Neuronal stem cell (in vitro differentiated cells): ENCODE measurements at regions not wholly inside any gene's neighbourhood (a gene's known extent, or its start where the extent isn't known, plus 50 kb on each side); places are given as distances from the start of the nearest gene placed in this dataset.

Experiments
- DNase-seq: peaks from one replicate; pipeline ENCODE4 v3.0.0-alpha.2; 2013; ENCODE audit warnings: low spot score
- H2AFZ ChIP-seq: one replicate; pipeline ENCODE4 v1.6.1; 2013; ENCODE audit warnings: mild to moderate bottlenecking, low read length, inconsistent platforms
- H2AK5ac ChIP-seq: 2 replicates; pipeline ENCODE4 v1.6.1; 2013; ENCODE audit warnings: low read depth, mild to moderate bottlenecking, inconsistent platforms, low read length, moderate library complexity, mixed read lengths
- H2BK120ac ChIP-seq: 2 replicates; pipeline ENCODE4 v1.6.1; 2013; ENCODE audit warnings: low read depth, mild to moderate bottlenecking, inconsistent platforms, low read length, moderate library complexity, mixed read lengths
- H2BK12ac ChIP-seq: one replicate; pipeline ENCODE4 v1.6.1; 2013; ENCODE audit warnings: low read length, inconsistent platforms
- H2BK15ac ChIP-seq: 2 replicates; pipeline ENCODE4 v1.6.1; 2013; ENCODE audit warnings: mild to moderate bottlenecking, low read length, inconsistent platforms, mixed read lengths
- H2BK5ac ChIP-seq: one replicate; pipeline ENCODE4 v1.6.1; 2013; ENCODE audit warnings: inconsistent platforms, mild to moderate bottlenecking, low read length, moderate library complexity
- H3K14ac ChIP-seq: one replicate; pipeline ENCODE4 v1.6.1; 2013; ENCODE audit warnings: low read length, inconsistent platforms
- H3K18ac ChIP-seq: 2 replicates; pipeline ENCODE4 v1.6.1; 2013; ENCODE audit warnings: low read length, inconsistent platforms
- H3K23ac ChIP-seq: 2 replicates; pipeline ENCODE4 v1.6.1; 2013; ENCODE audit warnings: low read depth, mild to moderate bottlenecking, mixed read lengths, low read length, inconsistent platforms; ENCODE audit not compliant: poor library complexity
- H3K27ac ChIP-seq: replicated peaks from 3 replicates; pipeline ENCODE4 v1.5.1; 2013; ENCODE audit warnings: low read length, inconsistent platforms
- H3K27me3 ChIP-seq, 3 experiments: 2 replicates each; pipeline ENCODE4 v1.6.1; 2013; ENCODE audit warnings: low read length in 3 of 3, mild to moderate bottlenecking in 2 of 3, inconsistent platforms in 1 of 3, low read depth in 1 of 3, mixed read lengths in 1 of 3, moderate library complexity in 1 of 3; ENCODE audit not compliant: control insufficient read depth in 3 of 3, insufficient read depth in 3 of 3
- H3K36me3 ChIP-seq, 2 donors: replicated peaks in 1 of 2; 2 replicates each; pipeline ENCODE4 v1.6.1; 2013; ENCODE audit warnings: low read length in 2 of 2; ENCODE audit not compliant: control insufficient read depth in 2 of 2, insufficient read depth in 2 of 2
- H3K4ac ChIP-seq: 2 replicates; pipeline ENCODE4 v1.6.1; 2013; ENCODE audit warnings: inconsistent platforms, mild to moderate bottlenecking, low read length, moderate library complexity
- H3K4me1 ChIP-seq, 2 donors: 1 replicate in 1 of 2; 2 replicates in 1 of 2; pipeline ENCODE4 v1.6.1; 2013; ENCODE audit warnings: low read length in 2 of 2, low read depth in 1 of 2; ENCODE audit not compliant: control insufficient read depth in 2 of 2, insufficient read depth in 1 of 2
- H3K4me2 ChIP-seq: one replicate; pipeline ENCODE4 v1.6.1; 2013; ENCODE audit warnings: mild to moderate bottlenecking, low read length, inconsistent platforms; ENCODE audit not compliant: insufficient read depth, poor library complexity, severe bottlenecking
- H3K4me3 ChIP-seq, 2 donors: 2 replicates each; pipeline ENCODE4 v1.5.1; 2013; ENCODE audit warnings: low read length in 2 of 2, mild to moderate bottlenecking in 2 of 2, inconsistent platforms in 1 of 2, moderate library complexity in 1 of 2
- H3K79me1 ChIP-seq: one replicate; pipeline ENCODE4 v1.6.1; 2013; ENCODE audit warnings: low read depth, mild to moderate bottlenecking, inconsistent platforms, low read length, moderate library complexity
- H3K9ac ChIP-seq: one replicate; pipeline ENCODE4 v1.6.1; 2013; ENCODE audit warnings: mild to moderate bottlenecking, low read depth, low read length, inconsistent platforms; ENCODE audit not compliant: poor library complexity
- H3K9me3 ChIP-seq, 2 donors: replicated peaks in 1 of 2; 2 replicates each; pipeline versions ENCODE3 to v1.6.1; 2013; ENCODE audit warnings: low read length in 2 of 2, mild to moderate bottlenecking in 2 of 2, inconsistent platforms in 1 of 2, low read depth in 1 of 2, mixed read lengths in 1 of 2, moderate library complexity in 1 of 2; ENCODE audit not compliant: control insufficient read depth in 2 of 2, insufficient read depth in 1 of 2
- H4K8ac ChIP-seq: one replicate; pipeline ENCODE4 v1.6.1; 2013; ENCODE audit warnings: low read depth, mild to moderate bottlenecking, inconsistent platforms, low read length, moderate library complexity
- H4K91ac ChIP-seq: one replicate; pipeline ENCODE4 v1.6.1; 2013; ENCODE audit warnings: low read length, low read depth, mild to moderate bottlenecking, inconsistent platforms; ENCODE audit not compliant: poor library complexity
- WGBS, 2 donors: extraction: QIAGEN DNeasy Blood & Tissue Kit; methylation state at CpG; one replicate each; pipeline ENCODE4 v1.1.7; 2013; ENCODE audit warnings: missing lambda C conversion rate in 2 of 2, mixed read lengths in 1 of 2; ENCODE audit not compliant: insufficient read length in 2 of 2, insufficient replicate concordance in 1 of 2; ENCODE audit errors: extremely low coverage in 2 of 2; 5-methylcytosine and 5-hydroxymethylcytosine counted together

DNA sequence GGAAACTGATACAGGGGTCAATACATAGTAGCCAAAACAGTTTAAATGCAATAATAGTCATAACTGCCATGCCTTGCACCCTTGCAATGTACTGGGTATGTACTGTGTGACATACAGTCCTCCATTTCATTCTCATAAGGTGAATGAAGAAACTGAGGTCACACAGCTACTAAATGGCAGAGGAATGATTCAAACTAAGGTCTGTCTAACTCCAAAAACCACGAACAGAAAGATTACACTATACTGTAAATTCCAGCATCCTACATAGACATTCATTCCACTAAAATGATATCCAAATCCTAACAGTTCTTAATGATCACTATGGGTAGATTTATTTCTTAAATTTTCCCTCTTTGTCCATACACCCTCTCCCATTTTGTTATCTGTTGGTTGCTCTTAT is 238.1 kb upstream of the SERP2 start:
- H3K18ac ChIP-seq: no peak overlapping the region
- H2AFZ ChIP-seq: no peak overlapping the region
- no peaks in the 10 kb centered on the region for H3K79me1 ChIP-seq
- WGBS, 2 donors: no CpG with 5 or more reads among the region's 1 CpG
- H3K14ac ChIP-seq: no peak overlapping the region
- H3K4me3 ChIP-seq: no peak overlapping the region
- H3K4ac ChIP-seq: no peak overlapping the region
- no peak overlapping the region for H3K23ac ChIP-seq
- H3K27ac ChIP-seq: no peak overlapping the region
- no peak overlapping the region for H2BK12ac ChIP-seq
- H4K91ac ChIP-seq: no peak overlapping the region
- H3K4me2 ChIP-seq: no peak overlapping the region
- no peaks in the 10 kb centered on the region for H3K27me3 ChIP-seq
- no peak overlapping the region for H2BK15ac ChIP-seq
- DNase-seq: no peak
- peaks cover 0 to 5% of the 10 kb centered on the region in 2 donors for H3K4me1 ChIP-seq
- no peak overlapping the region for H2BK120ac ChIP-seq
- no peaks in the 10 kb centered on the region for H3K9me3 ChIP-seq
- no peak overlapping the region for H2AK5ac ChIP-seq
- no peak overlapping the region for H4K8ac ChIP-seq
- no peak overlapping the region for H3K9ac ChIP-seq
- H3K36me3 ChIP-seq: no peaks in the 10 kb centered on the region
- no peak overlapping the region for H2BK5ac ChIP-seq

DNA sequence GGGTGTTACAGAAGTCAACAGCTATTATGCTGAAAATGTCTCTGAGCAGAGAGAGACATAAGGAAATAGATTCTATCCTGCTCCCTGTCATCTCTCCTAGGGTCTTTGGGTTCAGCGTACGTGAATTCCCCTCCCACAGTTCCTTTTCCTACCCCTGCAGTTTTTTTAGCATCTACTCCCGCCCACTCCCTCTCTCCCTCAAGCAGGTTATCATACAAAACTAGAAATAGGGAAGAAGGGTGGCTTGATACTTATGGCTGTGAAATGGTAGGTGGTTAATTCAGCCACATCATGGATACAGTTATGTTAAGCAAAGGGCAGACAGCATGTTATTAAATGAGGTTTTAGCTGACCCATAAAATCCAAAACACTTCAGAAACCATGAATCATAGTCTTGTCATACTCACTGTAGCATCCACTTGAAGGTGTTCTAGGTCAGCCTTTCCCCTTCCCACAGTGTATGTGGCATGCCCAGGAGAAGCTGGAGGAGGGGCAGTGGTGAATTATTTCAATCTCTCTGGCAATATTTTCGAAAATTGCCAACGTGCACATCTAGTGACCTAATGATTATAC is 236.8 kb upstream of the SERP2 start:
- H2AFZ ChIP-seq: no peak overlapping the region
- H3K27ac ChIP-seq: no peak overlapping the region
- H3K14ac ChIP-seq: no peak overlapping the region
- no peak overlapping the region for H2AK5ac ChIP-seq
- no peaks in the 10 kb centered on the region for H3K27me3 ChIP-seq
- no peak overlapping the region for H2BK120ac ChIP-seq
- H3K9ac ChIP-seq: no peak overlapping the region
- H3K4me2 ChIP-seq: no peak overlapping the region
- no peaks in the 10 kb centered on the region for H3K36me3 ChIP-seq
- H4K8ac ChIP-seq: no peak overlapping the region
- no peaks in the 10 kb centered on the region for H3K79me1 ChIP-seq
- WGBS, 2 donors: no CpG with 5 or more reads among the region's 5 CpGs
- no peak overlapping the region for H3K4ac ChIP-seq
- no peak overlapping the region for H3K23ac ChIP-seq
- H4K91ac ChIP-seq: no peak overlapping the region
- H2BK5ac ChIP-seq: no peak overlapping the region
- DNase-seq: no peak
- no peak overlapping the region for H3K18ac ChIP-seq
- peaks cover 4 to 8% of the 10 kb centered on the region in 2 donors for H3K4me1 ChIP-seq
- H2BK15ac ChIP-seq: no peak overlapping the region
- H3K9me3 ChIP-seq: no peaks in the 10 kb centered on the region
- no peak overlapping the region for H2BK12ac ChIP-seq
- no peak overlapping the region for H3K4me3 ChIP-seq

- Histone ChIP-seq H3K36me3 (no peaks in the 10 kb centered on the region), H2AK5ac (no peak overlapping the region), H2BK120ac (no peak overlapping the region), H3K9ac (no peak overlapping the region), H3K9me3 (no peaks in the 10 kb centered on the region), H4K8ac (no peak overlapping the region), H2BK15ac (no peak overlapping the region), H3K4me3 (no peak overlapping the region), H3K4me2 (no peak overlapping the region), H2AFZ (no peak overlapping the region), H3K4me1 (peaks cover 4 to 8% of the 10 kb centered on the region in 2 donors), H3K4ac (no peak overlapping the region), H3K23ac (no peak overlapping the region), H3K14ac (no peak overlapping the region), H3K79me1 (no peaks in the 10 kb centered on the region), H2BK5ac (no peak overlapping the region), H3K27ac (no peak overlapping the region), H3K18ac (no peak overlapping the region), H4K91ac (no peak overlapping the region), H2BK12ac (no peak overlapping the region), H3K27me3 (no peaks in the 10 kb centered on the region)
- WGBS, 2 donors: no CpG with 5 or more reads among the region's 1 CpG
- no peak for DNase-seq
These were observed 236.2 kb upstream of the SERP2 start for GRCh38 chr13:44137466-44137865.

- Histone ChIP-seq H3K14ac (no peak overlapping the region), H3K4ac (no peak overlapping the region), H3K4me1 (peaks cover 4 to 8% of the 10 kb centered on the region in 2 donors), H3K23ac (no peak overlapping the region), H2AK5ac (no peak overlapping the region), H3K27me3 (no peaks in the 10 kb centered on the region), H2BK120ac (no peak overlapping the region), H3K9me3 (no peaks in the 10 kb centered on the region), H3K9ac (no peak overlapping the region), H3K18ac (no peak overlapping the region), H2BK5ac (no peak overlapping the region), H4K91ac (no peak overlapping the region), H3K4me3 (no peak overlapping the region), H3K4me2 (no peak overlapping the region), H3K27ac (no peak overlapping the region), H2BK15ac (no peak overlapping the region), H4K8ac (no peak overlapping the region), H2BK12ac (no peak overlapping the region), H3K79me1 (no peaks in the 10 kb centered on the region), H3K36me3 (no peaks in the 10 kb centered on the region), H2AFZ (no peak overlapping the region)
- DNase-seq: no peak
- WGBS, 2 donors: no CpG with 5 or more reads among the region's 7 CpGs
These were observed 233.5 kb upstream of the SERP2 start for GRCh38 chr13:44140146-44140545.
